Right atrium auricular region (tissue), 2 donors: ENCODE measurements at regions not wholly inside any gene's neighbourhood (a gene's known extent, or its start where the extent isn't known, plus 50 kb on each side); places are given as distances from the start of the nearest gene placed in this dataset.
A peak's percentile ranks its signal among the peaks of the same experiment; 100 is the strongest.

Source experiments
- DNase-seq: peaks from one replicate; pipeline ENCODE4 v3.0.0-alpha.2; 2019; ENCODE audit warnings: low spot score
- H3K27ac ChIP-seq, 2 donors: fragments of 200-600 bp; sonication (generic); 1 replicate in 1 of 2; 2 replicates in 1 of 2; pipeline ENCODE4 v1.5.1; 2016 to 2019
- H3K27me3 ChIP-seq, 2 donors: fragments of 200-600 bp; sonication (generic); one replicate each; pipeline versions ENCODE4 v1.5.1 to v1.6.0; 2017 to 2019
- H3K36me3 ChIP-seq: fragments of 200-600 bp; sonication (generic); one replicate; pipeline ENCODE4 v1.5.1; 2016
- H3K4me1 ChIP-seq, 2 donors: fragments of 200-600 bp; sonication (generic); one replicate each; pipeline versions ENCODE4 v1.5.1 to v1.6.0; 2017 to 2019
- H3K4me3 ChIP-seq, 2 donors: fragments of 200-600 bp; sonication (generic); 1 replicate in 1 of 2; 2 replicates in 1 of 2; pipeline ENCODE4 v1.5.1; 2017 to 2019; ENCODE audit warnings: mild to moderate bottlenecking in 1 of 2, moderate library complexity in 1 of 2
- H3K9me3 ChIP-seq, 2 donors: fragments of 200-600 bp; sonication (generic); one replicate each; pipeline ENCODE4 v1.5.1; 2019
- CTCF ChIP-seq, 2 donors: fragments of 200-600 bp; sonication (generic); IDR thresholded peaks; one replicate each; pipeline ENCODE4 v1.5.1; 2019; ENCODE audit warnings: antibody characterized with exemption in 2 of 2

- Histone ChIP-seq H3K4me3 (no peak overlapping the region), H3K4me1 (peaks cover 0 to 24% of the 10 kb centered on the region in 2 donors), H3K27me3 (no peaks in the 10 kb centered on the region), H3K27ac (peak overlapping the region; percentile 12 to 70), H3K36me3 (no peaks in the 10 kb centered on the region), H3K9me3 (no peaks in the 10 kb centered on the region)
- TF ChIP-seq CTCF (IDR thresholded peaks at IDR 0.05): no peak
- DNase-seq: no peak
These were observed 159.3 kb downstream of the ETV1 start for GRCh38 chr7:13829914-13830900.

GRCh38 chr7:13832346-13832745 is 157.1 kb downstream of the ETV1 start:
- no peaks in the 10 kb centered on the region for H3K9me3 ChIP-seq
- peaks cover 0 to 24% of the 10 kb centered on the region in 2 donors for H3K4me1 ChIP-seq
- DNase-seq: no peak
- no peaks in the 10 kb centered on the region for H3K36me3 ChIP-seq
- TF ChIP-seq CTCF (IDR thresholded peaks at IDR 0.05): no peak
- H3K4me3 ChIP-seq: no peak overlapping the region
- no peaks in the 10 kb centered on the region for H3K27me3 ChIP-seq
- no peak overlapping the region for H3K27ac ChIP-seq

- no peaks in the 10 kb centered on the region for H3K36me3 ChIP-seq
- H3K4me3 ChIP-seq: no peak overlapping the region
- H3K9me3 ChIP-seq: no peaks in the 10 kb centered on the region
- H3K4me1 ChIP-seq: peaks cover 0 to 24% of the 10 kb centered on the region in 2 donors
- peak overlapping the region in 1 of 2 donors; percentile 64 for H3K27ac ChIP-seq
- H3K27me3 ChIP-seq: no peaks in the 10 kb centered on the region
- DNase-seq: no peak
- no peak for TF ChIP-seq CTCF (IDR thresholded peaks at IDR 0.05)
These were observed 155.1 kb downstream of the ETV1 start for GRCh38 chr7:13834328-13834761.

- DNase-seq: no peak
- peaks cover 0 to 15% of the 10 kb centered on the region in 2 donors for H3K4me1 ChIP-seq
- TF ChIP-seq CTCF (IDR thresholded peaks at IDR 0.05): no peak
- H3K27ac ChIP-seq: no peak overlapping the region
- no peaks in the 10 kb centered on the region for H3K36me3 ChIP-seq
- H3K9me3 ChIP-seq: no peaks in the 10 kb centered on the region
- H3K4me3 ChIP-seq: no peak overlapping the region
- H3K27me3 ChIP-seq: no peaks in the 10 kb centered on the region
These were observed 154.0 kb downstream of the ETV1 start for GRCh38 chr7:13835442-13835841.

- H3K27ac ChIP-seq: no peak overlapping the region
- H3K27me3 ChIP-seq: no peaks in the 10 kb centered on the region
- no peaks in the 10 kb centered on the region for H3K36me3 ChIP-seq
- H3K4me3 ChIP-seq: no peak overlapping the region
- DNase-seq: no peak
- peaks cover 0 to 8% of the 10 kb centered on the region in 2 donors for H3K4me1 ChIP-seq
- no peaks in the 10 kb centered on the region for H3K9me3 ChIP-seq
- TF ChIP-seq CTCF (IDR thresholded peaks at IDR 0.05): no peak
These were observed 150.4 kb downstream of the ETV1 start for GRCh38 chr7:13839063-13839462.
